ENCODE measurements at regions not wholly inside any gene's neighbourhood (a gene's known extent, or its start where the extent isn't known, plus 50 kb on each side); places are given as distances from the start of the nearest gene placed in this dataset.

- H3K27me3 ChIP-seq: no peaks in the 10 kb centered on the region
- TF ChIP-seq, protein P1, sequence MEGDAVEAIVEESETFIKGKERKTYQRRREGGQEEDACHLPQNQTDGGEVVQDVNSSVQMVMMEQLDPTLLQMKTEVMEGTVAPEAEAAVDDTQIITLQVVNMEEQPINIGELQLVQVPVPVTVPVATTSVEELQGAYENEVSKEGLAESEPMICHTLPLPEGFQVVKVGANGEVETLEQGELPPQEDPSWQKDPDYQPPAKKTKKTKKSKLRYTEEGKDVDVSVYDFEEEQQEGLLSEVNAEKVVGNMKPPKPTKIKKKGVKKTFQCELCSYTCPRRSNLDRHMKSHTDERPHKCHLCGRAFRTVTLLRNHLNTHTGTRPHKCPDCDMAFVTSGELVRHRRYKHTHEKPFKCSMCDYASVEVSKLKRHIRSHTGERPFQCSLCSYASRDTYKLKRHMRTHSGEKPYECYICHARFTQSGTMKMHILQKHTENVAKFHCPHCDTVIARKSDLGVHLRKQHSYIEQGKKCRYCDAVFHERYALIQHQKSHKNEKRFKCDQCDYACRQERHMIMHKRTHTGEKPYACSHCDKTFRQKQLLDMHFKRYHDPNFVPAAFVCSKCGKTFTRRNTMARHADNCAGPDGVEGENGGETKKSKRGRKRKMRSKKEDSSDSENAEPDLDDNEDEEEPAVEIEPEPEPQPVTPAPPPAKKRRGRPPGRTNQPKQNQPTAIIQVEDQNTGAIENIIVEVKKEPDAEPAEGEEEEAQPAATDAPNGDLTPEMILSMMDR (IDR thresholded peaks at IDR 0.05): no peak
- H3K4me1 ChIP-seq: peaks cover 0 to 32% (median 5%) of the 10 kb centered on the region in 4 donors
- H3K9me3 ChIP-seq: no peaks in the 10 kb centered on the region
- no peaks in the 10 kb centered on the region for H3K36me3 ChIP-seq
- H3K4me3 ChIP-seq: no peak overlapping the region
- intact Hi-C loops (cut with DNase I; ENCODE audit: low total_unique reads): no loop called here
- DNase-seq: no peak
- peak overlapping the region in 1 of 2 donors; percentile 0 for H3K27ac ChIP-seq
Measured at GRCh38 chr2:18829251-18829902, 240.0 kb upstream of the NT5C1B start.

DNA sequence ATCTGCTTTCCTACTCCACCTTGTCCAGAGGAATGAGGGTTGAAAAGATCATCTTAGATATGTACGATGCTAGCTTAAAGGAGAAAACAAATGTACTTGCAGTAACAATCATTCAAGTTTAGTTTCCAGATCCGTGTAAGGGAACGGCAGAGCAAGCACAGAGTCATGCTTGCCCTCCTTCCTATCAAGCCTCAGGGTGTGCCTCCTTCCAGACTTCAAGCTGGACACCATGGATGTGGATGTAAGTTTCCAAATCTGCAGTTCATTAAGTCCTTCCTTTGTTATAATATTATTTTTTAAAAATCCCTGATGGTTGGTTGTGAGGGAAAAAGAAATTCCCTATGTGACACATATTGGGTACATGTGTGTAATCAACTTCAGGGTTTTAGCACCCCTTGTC, 238.9 kb upstream of the NT5C1B start:
- no peak for DNase-seq
- Histone ChIP-seq H3K27me3 (no peaks in the 10 kb centered on the region), H3K36me3 (no peaks in the 10 kb centered on the region), H3K4me1 (peaks cover 0 to 32% (median 5%) of the 10 kb centered on the region in 4 donors), H3K9me3 (no peaks in the 10 kb centered on the region), H3K27ac (no peak overlapping the region), H3K4me3 (no peak overlapping the region)
- TF ChIP-seq, protein P1 (IDR thresholded peaks at IDR 0.05): no peak
- intact Hi-C loops (cut with DNase I; ENCODE audit: low total_unique reads): no loop called here

- intact Hi-C loops (cut with DNase I; ENCODE audit: low total_unique reads): no loop called here
- Histone ChIP-seq H3K9me3 (no peaks in the 10 kb centered on the region), H3K27ac (no peak overlapping the region), H3K4me1 (peaks cover 0 to 19% (median 5%) of the 10 kb centered on the region in 4 donors), H3K4me3 (no peak overlapping the region), H3K36me3 (no peaks in the 10 kb centered on the region), H3K27me3 (no peaks in the 10 kb centered on the region)
- TF ChIP-seq, protein P1 (IDR thresholded peaks at IDR 0.05): no peak
- no peak for DNase-seq
Measured at GRCh38 chr2:18825838-18826237, 236.5 kb upstream of the NT5C1B start.

DNA sequence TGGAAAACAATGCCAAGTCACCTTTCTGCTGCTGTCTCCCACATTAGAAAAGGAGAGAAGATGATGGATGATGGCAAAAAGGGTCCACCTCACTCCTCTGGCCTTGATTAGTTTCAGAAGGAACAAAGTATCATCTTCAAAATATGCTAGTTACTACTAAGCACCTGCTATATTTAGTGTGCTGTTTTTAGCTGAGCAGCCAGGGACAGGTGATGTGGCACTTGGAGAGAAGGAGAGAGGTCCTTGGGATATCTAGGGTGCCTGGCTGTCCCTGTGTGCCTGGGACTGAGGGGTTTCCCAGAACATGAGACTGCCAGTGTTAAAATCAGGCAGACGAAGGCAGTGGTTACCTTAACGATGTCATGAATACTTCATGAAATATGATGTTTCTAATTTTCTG, 235.5 kb upstream of the NT5C1B start:
- Histone ChIP-seq H3K9me3 (no peaks in the 10 kb centered on the region), H3K4me3 (no peak overlapping the region), H3K27me3 (no peaks in the 10 kb centered on the region), H3K4me1 (peaks cover 0 to 10% (median 3%) of the 10 kb centered on the region in 4 donors), H3K27ac (no peak overlapping the region), H3K36me3 (no peaks in the 10 kb centered on the region)
- intact Hi-C loops (cut with DNase I; ENCODE audit: low total_unique reads): no loop called here
- DNase-seq: no peak
- TF ChIP-seq, protein P1 (IDR thresholded peaks at IDR 0.05): no peak

DNA sequence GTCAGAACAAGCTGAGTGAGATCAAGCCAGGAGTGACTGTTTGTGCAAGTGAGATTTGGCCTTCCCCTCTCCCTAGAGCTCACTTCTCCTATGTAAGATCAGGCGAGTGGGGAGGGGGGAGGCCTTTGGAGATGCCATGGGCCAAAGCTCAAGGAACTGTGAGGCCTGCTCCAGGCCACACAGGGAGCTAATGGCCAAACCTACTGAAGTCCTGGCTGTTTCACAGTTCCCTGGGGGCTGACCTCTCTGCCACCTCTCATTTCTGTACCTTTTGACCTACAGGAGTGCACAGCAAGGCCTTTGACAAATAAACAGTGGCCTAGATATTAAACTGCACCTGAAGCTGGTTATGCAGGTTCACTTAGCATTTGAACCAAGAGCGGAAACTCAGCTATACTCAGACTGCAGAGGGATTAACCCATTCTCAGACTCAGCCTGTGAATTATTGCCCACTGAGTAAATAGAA, 235.0 kb upstream of the NT5C1B start:
- Histone ChIP-seq H3K4me1 (peaks cover 0 to 5% (median under 1%) of the 10 kb centered on the region in 4 donors), H3K36me3 (no peaks in the 10 kb centered on the region), H3K9me3 (no peaks in the 10 kb centered on the region), H3K27ac (no peak overlapping the region), H3K27me3 (no peaks in the 10 kb centered on the region), H3K4me3 (no peak overlapping the region)
- TF ChIP-seq, protein P1 (IDR thresholded peaks at IDR 0.05): no peak
- DNase-seq: no peak
- intact Hi-C loops (cut with DNase I; ENCODE audit: low total_unique reads): no loop called here
